NT2/D1 (cell line): ENCODE measurements at regions not wholly inside any gene's neighbourhood (a gene's known extent, or its start where the extent isn't known, plus 50 kb on each side); places are given as distances from the start of the nearest gene placed in this dataset.
"Not testable (repeated sequence)": the region's sequence is repeated elsewhere in the genome, so short reads cannot be mapped to it uniquely, and the experiment has no call there.

ENCODE experiments used
- DNase-seq: peaks from one replicate; pipeline ENCODE4 v3.0.0-alpha.2; 2011; ENCODE audit warnings: low read depth, low spot score
- H3K27me3 ChIP-seq: 2 replicates; pipeline ENCODE4 v1.6.0; 2011; ENCODE audit warnings: mild to moderate bottlenecking; ENCODE audit not compliant: insufficient read length, insufficient read depth
- H3K36me3 ChIP-seq: 2 replicates; pipeline ENCODE4 v1.6.1; 2011; ENCODE audit warnings: mild to moderate bottlenecking, low read length, mixed read lengths; ENCODE audit not compliant: insufficient read depth, insufficient read length
- H3K4me1 ChIP-seq: 2 replicates; pipeline ENCODE4 v1.5.1; 2011; ENCODE audit not compliant: insufficient read depth, insufficient read length
- H3K4me3 ChIP-seq: 2 replicates; pipeline ENCODE4 v1.5.1; 2011; ENCODE audit warnings: low read depth; ENCODE audit not compliant: insufficient read length
- H3K9ac ChIP-seq: 2 replicates; pipeline ENCODE4 v1.6.0; 2011; ENCODE audit warnings: low read depth; ENCODE audit not compliant: insufficient read length
- H3K9me3 ChIP-seq: 2 replicates; pipeline ENCODE4 v1.5.1; 2011; ENCODE audit warnings: mild to moderate bottlenecking, low read length; ENCODE audit not compliant: insufficient read depth
- SUZ12 ChIP-seq: IDR thresholded peaks from 2 replicates; pipeline ENCODE4 v1.6.1; 2011; ENCODE audit not compliant: insufficient read length, insufficient read depth; ENCODE audit errors: extremely low read depth
- YY1 ChIP-seq: IDR thresholded peaks from 2 replicates; pipeline ENCODE4 v1.6.1; 2011; ENCODE audit not compliant: insufficient read length, insufficient read depth
- ZNF274 ChIP-seq: IDR thresholded peaks from 2 replicates; pipeline ENCODE4 v1.6.1; 2011; ENCODE audit warnings: mild to moderate bottlenecking, low read depth, low read length

DNA sequence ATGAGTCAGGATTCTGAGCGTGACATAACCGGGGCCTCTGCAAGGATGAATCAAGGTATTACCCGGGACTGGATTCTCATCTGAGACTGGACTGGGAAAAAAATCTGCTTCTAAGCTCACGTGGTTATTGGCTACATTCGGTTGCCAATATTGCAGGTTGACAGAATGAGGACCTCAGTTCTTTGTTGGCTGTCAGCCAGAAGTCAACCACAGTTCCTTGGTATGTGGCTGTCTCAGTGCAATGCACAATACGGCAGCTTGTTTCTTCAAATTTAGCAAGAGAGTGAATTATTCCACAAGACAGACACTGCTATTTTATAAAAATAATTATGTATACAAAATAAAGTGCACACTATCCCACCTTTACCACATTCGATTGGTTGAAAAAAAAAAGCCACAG, 424.2 kb downstream of the KLHL4 start:
- Histone ChIP-seq H3K9me3 (no peaks in the 10 kb centered on the region), H3K9ac (no peak overlapping the region), H3K36me3 (no peaks in the 10 kb centered on the region), H3K27me3 (no peaks in the 10 kb centered on the region), H3K4me1 (no peaks in the 10 kb centered on the region), H3K4me3 (no peak overlapping the region)
- no peak for DNase-seq
- no peak for TF ChIP-seq ZNF274
- no peak for TF ChIP-seq YY1
- TF ChIP-seq SUZ12, result no peak

- Histone ChIP-seq H3K4me1 (no peaks in the 10 kb centered on the region), H3K4me3 (no peak overlapping the region), H3K27me3 (no peaks in the 10 kb centered on the region), H3K9me3 (no peaks in the 10 kb centered on the region), H3K9ac (no peak overlapping the region), H3K36me3 (no peaks in the 10 kb centered on the region)
- DNase-seq, result no peak
- no peak for TF ChIP-seq SUZ12
- no peak for TF ChIP-seq YY1
- TF ChIP-seq ZNF274, result no peak
These were observed 443.9 kb downstream of the KLHL4 start for GRCh38 chrX:87961471-87961870.

DNA sequence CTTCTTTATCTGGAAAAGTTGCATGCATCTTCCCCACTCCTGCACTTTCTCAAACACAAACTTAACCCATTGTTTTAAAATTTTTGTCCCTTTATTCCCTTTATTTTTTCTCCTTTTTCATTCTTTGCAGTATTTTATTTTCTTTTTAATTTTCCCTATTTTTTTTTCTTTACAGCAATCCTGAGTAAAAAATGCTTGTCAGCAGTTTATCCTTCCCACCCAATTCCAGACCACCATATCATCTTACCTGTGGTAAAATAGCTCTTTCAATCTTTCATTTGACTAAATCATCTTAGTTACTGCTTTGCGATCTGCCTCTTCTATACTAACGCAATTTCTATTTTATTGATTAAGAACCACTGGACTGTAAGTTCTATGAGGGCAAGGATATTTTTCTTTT, 450.5 kb downstream of the KLHL4 start:
- no peaks in the 10 kb centered on the region for H3K27me3 ChIP-seq
- H3K36me3 ChIP-seq, result no peaks in the 10 kb centered on the region
- H3K4me1 ChIP-seq, result no peaks in the 10 kb centered on the region
- TF ChIP-seq ZNF274 (no peak), YY1 (no peak), SUZ12 (no peak)
- H3K9me3 ChIP-seq, result no peaks in the 10 kb centered on the region
- DNase-seq, result no peak
- H3K9ac ChIP-seq, result no peak overlapping the region
- no peak overlapping the region for H3K4me3 ChIP-seq

GRCh38 chrX:87972121-87972520, 454.5 kb downstream of the KLHL4 start:
- not testable (repeated sequence) for H3K27me3 ChIP-seq, H3K36me3 ChIP-seq, H3K4me1 ChIP-seq, DNase-seq, H3K9ac ChIP-seq, H3K4me3 ChIP-seq
- H3K9me3 ChIP-seq, result peaks cover 12% of the 10 kb centered on the region; the same call in 1 of the 2 replicates

DNA sequence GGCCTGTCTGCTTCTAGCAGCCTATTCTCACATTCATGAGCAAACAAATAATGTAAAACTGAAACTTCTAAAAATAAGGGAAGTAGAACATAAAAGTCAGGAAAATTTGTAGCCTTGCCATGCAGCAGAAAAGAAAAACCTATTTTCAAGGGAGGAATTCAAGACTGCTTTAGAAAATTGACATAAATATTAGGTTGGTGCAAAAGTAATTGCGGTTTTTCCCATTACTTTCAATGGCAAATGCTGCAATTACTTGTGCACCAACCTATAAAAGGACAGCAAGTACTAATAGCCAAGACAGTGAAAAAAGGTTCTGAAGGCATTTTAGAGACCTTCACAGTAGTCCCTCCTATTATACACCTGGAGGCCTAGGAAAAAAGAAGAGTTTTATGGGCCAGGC, 457.8 kb downstream of the KLHL4 start:
- Histone ChIP-seq H3K9me3 (peaks cover 12% of the 10 kb centered on the region; the same call in 1 of the 2 replicates), H3K9ac (no peak overlapping the region), H3K27me3 (no peaks in the 10 kb centered on the region), H3K4me1 (no peaks in the 10 kb centered on the region), H3K36me3 (no peaks in the 10 kb centered on the region), H3K4me3 (no peak overlapping the region)
- DNase-seq, result no peak
- TF ChIP-seq YY1 (no peak), SUZ12 (no peak), ZNF274 (no peak)

- H3K36me3 ChIP-seq, H3K4me1 ChIP-seq, DNase-seq, H3K9me3 ChIP-seq, H3K4me3 ChIP-seq, H3K27me3 ChIP-seq, H3K9ac ChIP-seq: not testable (repeated sequence)
These were observed 490.3 kb downstream of the KLHL4 start for GRCh38 chrX:88007873-88008272.

DNA sequence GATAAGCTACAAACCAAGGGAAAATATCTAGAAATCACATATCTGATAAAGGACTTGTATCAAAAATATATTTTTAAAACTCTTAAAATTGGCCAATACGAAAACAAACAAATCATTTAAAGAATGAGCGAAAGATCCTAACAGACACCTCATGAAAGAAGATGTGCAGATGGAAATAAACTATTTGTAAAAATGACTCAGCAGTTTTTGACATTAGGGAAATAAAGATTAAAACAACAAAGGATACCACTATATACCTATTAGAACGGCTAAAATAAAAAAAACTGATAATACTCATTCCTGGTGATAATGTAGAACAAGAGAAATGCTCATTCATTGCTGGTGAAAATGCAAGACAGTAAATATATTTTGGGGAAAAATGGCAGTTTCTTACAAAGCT, 506.4 kb downstream of the KLHL4 start:
- Histone ChIP-seq H3K27me3 (no peaks in the 10 kb centered on the region), H3K9me3 (no peaks in the 10 kb centered on the region), H3K36me3 (no peaks in the 10 kb centered on the region), H3K4me3 (no peak overlapping the region), H3K4me1 (no peaks in the 10 kb centered on the region), H3K9ac (no peak overlapping the region)
- no peak for DNase-seq
- TF ChIP-seq ZNF274 (no peak), YY1 (no peak), SUZ12 (no peak)

DNA sequence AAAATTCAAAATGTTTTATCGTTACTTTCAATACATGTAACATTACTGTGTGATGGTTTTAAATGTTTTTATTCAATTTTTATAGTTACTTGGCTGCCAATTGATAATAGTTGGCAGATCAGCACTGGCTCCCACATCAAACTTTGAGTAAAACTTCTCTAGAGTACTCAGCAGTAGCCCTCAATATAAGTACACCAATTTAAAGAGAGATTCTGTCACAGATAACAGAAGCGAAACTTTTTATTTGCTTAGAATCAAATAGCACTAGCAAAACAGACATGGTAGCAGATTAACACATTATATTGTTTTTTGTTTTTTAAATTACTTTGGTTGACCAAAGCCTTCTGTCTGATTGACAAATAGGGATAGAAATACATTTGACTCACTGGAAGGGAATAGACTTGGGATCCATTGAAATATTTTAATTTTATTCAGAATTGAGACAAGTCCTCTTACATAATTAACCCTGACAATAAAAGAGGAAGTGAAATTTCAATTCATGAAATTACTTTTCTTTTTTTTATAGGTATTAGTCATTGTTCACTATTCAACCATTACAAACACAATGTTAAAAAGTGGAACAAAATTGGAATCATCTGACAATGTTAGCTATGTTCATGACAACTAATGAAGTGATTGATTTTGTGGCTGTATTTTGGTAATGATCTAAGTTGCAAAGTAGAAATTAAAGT, 554.9 kb downstream of the KLHL4 start:
- Histone ChIP-seq H3K9me3 (no peaks in the 10 kb centered on the region), H3K36me3 (no peaks in the 10 kb centered on the region), H3K9ac (no peak overlapping the region), H3K27me3 (no peaks in the 10 kb centered on the region), H3K4me3 (no peak overlapping the region), H3K4me1 (no peaks in the 10 kb centered on the region)
- no peak for TF ChIP-seq SUZ12
- no peak for TF ChIP-seq YY1
- no peak for TF ChIP-seq ZNF274
- no peak for DNase-seq
